ENCODE measurements at regions not wholly inside any gene's neighbourhood (a gene's known extent, or its start where the extent isn't known, plus 50 kb on each side); places are given as distances from the start of the nearest gene placed in this dataset.

DNA sequence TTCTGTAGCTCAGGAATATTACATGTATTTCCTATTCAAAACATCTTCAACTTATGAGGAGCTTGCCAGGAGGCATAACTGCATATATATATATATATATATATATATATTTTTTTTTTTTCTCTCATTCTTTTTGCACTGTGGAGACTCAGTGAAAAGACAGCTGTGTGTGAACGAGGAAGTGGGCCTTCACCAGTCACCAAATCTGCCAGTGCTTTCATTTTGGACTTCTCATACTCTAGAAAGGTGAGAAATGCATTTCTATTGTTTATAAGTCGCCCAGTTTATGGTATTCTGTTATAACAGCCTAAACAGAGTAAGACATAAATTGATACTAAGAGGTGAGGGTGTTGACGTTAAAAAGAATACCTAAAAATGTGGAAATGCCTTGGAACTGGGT is 710.6 kb downstream of the TRAM1L1 start:
- TF ChIP-seq, protein P1, sequence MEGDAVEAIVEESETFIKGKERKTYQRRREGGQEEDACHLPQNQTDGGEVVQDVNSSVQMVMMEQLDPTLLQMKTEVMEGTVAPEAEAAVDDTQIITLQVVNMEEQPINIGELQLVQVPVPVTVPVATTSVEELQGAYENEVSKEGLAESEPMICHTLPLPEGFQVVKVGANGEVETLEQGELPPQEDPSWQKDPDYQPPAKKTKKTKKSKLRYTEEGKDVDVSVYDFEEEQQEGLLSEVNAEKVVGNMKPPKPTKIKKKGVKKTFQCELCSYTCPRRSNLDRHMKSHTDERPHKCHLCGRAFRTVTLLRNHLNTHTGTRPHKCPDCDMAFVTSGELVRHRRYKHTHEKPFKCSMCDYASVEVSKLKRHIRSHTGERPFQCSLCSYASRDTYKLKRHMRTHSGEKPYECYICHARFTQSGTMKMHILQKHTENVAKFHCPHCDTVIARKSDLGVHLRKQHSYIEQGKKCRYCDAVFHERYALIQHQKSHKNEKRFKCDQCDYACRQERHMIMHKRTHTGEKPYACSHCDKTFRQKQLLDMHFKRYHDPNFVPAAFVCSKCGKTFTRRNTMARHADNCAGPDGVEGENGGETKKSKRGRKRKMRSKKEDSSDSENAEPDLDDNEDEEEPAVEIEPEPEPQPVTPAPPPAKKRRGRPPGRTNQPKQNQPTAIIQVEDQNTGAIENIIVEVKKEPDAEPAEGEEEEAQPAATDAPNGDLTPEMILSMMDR (IDR thresholded peaks at IDR 0.05), result no peak
- TF ChIP-seq POLR2A (IDR thresholded peaks at IDR 0.05), result no peak

Data from lower leg skin (tissue), 3 donors.